ENCODE measurements at regions not wholly inside any gene's neighbourhood (a gene's known extent, or its start where the extent isn't known, plus 50 kb on each side); places are given as distances from the start of the nearest gene placed in this dataset.

- no peak for DNase-seq
Measured at GRCh38 chr2:183214680-183215079, 90.4 kb downstream of the NUP35 start.

- DNase-seq = no peak
Measured at GRCh38 chr2:183215917-183216316, 91.7 kb downstream of the NUP35 start.

- no peak for DNase-seq
Measured at GRCh38 chr2:183219888-183220287, 95.6 kb downstream of the NUP35 start.

DNA sequence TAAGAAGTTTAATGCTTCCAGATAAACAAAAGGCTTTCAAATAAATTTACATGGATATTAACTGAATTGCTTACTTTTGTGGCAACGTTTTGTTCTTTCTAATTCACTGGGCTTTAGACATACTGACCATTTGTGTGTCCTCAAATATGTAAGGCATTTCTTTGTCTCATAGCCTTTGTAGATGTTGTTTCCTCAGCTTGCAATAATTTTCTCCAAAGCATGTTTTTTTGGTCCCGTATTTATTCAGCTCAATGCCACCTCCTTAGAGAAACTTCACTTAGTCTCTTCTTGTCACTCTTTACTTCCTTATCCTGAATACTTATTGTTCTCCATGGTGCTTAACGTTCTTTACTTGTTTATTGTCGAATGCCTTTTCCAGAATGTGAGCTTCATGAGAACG lies 98.5 kb downstream of the NUP35 start:
- DNase-seq = no peak

GRCh38 chr2:183224948-183225347 lies 100.7 kb downstream of the NUP35 start:
- DNase-seq = no peak

DNA sequence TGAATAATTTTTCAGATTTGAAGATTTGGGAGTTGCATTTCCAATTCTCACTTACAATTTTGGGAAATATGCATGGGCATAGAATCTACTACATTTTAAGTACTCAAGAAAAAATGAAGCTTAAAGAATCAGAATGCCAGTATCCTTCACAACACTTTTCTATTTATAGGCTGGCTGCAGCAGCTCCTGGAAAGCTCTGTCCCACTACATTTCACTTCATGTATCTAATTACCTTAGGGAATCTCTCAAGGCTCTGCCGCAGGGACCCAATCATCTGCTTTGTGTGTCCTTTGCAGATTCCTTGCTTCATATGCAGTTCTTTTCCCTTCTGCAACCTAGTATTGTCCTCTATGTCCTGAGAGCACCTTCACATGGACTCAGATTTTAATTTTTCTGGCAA lies 102.9 kb downstream of the NUP35 start:
- DNase-seq = no peak

DNA sequence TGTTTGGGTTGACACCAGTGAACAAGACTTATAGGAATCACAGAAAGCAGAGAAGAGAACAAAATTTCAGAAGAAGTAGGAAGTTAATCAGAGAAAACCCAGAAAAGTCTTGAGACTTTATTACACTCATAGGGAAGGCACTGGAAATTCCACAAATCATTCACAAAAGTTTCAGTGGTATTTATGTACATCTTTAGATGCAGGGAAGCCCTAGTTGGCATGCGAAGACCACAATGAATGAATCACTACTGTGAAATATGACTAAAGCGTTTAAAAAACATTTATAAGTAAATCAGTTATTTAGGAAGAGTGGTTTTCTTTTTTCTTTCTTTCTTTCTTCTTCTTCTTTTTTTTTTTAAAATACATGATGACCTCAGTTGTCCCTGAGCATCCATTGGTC lies 105.1 kb downstream of the NUP35 start:
- no peak for DNase-seq

DNA sequence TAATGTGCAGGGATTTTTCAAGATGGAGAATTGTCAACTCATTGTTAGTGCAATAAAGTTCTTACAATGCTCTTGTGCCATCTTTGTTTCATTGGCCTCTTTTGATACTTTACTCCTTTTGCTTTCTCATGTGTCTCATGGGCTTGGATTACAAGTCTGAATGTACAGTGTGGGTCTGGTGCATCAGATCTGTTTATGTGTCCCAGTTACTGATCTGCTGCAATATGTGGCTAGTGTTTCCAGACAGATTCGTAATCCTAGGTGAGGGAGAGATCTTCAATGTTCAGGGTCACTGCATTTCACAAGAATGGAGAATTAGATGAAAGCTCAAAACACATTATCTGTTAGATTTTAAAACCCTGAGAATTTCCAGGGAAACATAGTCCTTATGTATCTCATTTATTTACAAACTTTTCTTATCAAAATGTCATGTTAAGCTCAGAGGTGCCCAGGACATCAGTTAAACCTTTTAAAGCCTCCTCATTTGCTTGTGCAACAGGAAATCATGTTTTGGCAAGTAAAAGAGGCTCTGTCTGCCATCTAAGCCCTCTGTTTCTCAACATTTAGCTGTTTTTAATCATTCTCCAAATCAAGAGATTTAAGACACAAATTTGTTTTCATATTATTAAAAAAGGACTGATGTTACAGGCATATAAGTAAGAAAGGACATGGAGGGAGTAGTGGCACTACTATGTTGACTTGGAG lies 108.1 kb downstream of the NUP35 start:
- no peak for DNase-seq

DNA sequence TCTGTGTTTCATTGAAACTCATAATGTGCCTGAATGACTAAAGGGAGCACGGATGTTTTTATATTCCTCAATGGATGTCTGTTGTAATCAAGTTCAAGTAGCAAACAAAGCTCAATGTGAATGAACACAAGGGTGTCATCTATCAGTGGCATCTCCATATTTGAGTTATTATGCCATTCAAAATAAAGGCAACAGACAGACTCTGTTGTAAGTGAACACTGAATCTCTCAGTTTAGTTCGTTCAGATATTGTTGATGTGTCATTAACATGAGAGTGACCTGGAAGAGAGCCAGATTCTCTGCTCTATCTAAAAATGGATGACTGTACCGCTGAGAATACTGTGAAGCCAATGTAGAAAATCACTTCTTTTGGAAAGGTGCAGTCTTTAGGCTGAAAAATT lies 118.7 kb downstream of the NUP35 start:
- DNase-seq = no peak

DNA sequence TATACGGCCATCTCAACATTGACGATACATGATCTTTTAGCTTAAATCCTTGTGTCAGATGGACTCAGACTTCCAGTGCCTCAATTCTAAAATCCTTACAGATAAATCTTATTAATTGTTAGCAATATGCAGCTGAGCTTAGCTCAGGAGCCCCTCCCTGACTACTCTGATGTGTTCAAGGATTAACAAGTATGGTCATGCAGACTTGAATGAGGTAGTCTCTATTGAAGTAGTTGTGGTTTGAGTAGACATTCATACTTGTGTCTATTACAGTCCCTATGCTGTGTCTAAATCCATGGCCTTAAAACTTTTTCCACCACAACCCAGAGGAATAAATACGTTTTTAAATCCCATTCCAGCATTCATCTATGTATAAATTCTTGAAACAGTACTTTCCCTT lies 119.5 kb downstream of the NUP35 start:
- no peak for DNase-seq

- peak; percentile 34 for DNase-seq
Measured at GRCh38 chr2:183244300-183244844, 120.1 kb downstream of the NUP35 start.

DNA sequence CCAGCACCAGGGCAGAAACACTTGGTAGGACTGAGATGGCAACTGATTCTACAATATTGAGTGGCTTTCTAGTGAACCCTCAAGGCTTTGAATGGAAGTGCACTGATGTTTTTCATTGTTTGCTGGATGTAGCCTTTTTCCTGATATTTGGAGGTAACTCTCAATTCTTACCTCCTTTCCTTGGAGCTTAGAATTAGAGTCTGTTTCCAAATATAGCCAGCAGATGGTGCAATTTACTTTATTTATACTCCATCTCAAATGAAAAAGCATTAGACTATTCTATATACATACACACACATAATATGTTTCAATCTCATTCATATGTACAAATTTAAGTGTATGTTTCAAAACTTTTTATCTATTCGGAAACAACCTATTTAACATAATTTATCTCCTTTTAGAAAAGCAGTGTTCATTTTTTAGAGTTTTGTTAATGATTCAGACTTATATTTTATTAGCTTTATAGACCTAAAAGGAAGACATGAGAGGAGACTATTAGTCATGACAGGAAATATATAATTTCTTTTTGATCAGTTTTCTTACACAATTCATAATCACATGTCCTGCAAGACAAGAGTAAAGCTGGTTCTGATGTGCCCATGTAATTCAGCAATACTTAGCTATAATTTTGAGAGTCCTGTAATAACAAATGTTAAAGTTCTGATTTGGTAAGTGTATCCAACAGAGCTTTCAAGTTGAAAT lies 124.8 kb downstream of the NUP35 start:
- no peak for DNase-seq

GRCh38 chr2:183250061-183250460 lies 125.8 kb downstream of the NUP35 start:
- DNase-seq = no peak

GRCh38 chr2:183250472-183250871 lies 126.2 kb downstream of the NUP35 start:
- DNase-seq = no peak

DNA sequence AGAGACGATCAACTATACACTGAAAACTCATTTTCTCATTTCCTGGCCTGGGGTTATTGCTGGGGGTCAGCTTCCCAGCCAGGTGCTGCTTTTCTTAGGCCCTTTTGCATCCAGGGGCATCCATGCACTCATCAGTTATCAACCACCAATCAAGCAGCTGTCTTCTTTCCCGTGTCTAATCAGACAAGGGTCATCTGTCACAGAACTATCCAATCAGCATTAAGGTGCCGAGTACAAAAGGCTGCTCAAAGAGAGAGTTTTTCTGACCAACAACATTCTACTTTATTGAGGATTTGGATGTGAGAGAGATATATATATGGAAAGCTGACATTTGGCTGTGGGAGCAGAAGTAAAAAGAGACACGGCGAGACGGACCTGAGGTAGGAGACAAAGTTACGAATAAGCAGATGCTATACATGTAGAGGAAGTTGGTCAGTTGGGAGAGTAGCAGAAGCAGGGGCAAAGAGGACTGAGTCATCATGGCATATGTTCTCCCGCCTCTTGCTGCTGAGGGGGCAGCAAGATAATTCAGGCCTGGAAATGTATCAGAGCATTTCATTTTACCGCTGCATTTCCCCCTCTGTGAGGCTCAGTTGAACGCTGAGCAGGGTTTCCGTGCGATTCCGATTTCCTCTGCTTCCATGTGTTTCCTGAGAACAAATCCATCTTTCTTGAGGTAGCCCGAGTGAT lies 129.3 kb downstream of the NUP35 start:
- no peak for DNase-seq

DNA sequence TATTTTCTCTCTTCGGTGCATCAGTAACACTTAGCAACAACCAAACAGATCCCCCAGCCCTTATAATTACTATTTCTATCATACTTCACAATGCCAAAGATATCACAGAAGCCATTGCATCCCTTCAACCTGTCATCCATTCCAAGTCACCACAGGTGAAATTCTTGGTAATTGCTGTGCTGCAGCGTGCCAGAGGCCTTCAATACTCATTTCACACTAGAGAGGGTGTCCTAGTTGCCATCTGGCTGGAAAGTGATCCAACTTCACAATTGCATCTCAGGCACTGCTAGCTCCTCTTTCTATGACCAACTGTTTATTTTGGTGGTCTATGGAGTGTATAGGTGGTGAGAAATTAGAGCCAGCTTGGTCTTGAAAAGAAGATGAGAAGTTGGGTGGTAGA lies 131.2 kb downstream of the NUP35 start:
- DNase-seq = peak; percentile 10

GRCh38 chr2:183259921-183260320 lies 135.7 kb downstream of the NUP35 start:
- no peak for DNase-seq

DNA sequence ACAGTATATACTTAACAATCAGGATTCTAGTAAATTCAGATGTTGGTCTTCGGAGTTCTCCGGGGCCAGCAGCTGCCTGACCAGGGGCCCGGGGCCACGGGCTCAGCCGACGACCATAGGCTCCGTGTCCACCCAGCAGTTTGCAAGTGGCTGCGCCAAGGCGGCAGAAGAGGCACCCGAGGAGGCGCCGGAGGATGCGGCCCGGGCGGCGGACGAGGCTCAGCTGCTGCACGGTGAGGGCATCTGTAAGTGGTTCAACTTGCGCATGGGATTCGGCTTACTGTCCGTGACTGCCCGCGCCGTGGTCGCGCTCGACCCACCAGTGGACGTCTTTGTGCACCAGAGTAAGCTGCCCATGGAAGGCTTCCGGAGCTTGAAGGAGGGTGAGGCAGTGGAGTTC lies 136.3 kb downstream of the NUP35 start:
- DNase-seq = no peak

DNA sequence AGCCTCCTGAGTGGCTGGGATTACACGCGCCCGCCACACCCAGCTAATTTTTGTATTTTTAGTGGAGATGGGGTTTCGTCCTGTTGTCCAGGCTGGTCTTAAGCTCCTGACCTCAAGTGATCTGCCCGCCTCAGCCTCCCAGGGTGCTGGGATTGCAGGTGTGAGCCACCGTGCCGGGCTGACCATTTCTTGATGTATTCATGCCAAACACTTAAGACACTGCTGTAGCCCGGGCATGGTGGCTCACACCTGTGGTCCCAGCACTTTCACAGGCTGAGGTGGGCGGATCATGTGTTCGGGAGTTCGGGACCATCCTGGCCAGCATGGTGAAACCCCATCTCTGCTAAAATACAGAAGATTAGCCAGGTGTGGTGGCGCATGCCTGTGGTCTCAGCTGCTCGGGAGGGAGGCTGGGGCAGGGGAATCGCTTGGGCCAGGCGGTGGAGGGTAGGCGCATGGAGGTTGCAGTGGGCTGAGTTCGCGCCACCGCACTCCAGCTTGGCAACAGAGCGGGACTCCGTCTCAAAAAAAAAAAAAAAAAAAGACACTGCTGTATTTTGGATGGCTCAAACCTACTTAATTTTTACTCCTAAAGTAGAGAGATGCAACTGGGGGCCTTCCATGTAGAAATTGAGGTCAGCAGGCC lies 140.8 kb downstream of the NUP35 start:
- DNase-seq = no peak

GRCh38 chr2:183267148-183267827 lies 143.0 kb downstream of the NUP35 start:
- DNase-seq = no peak

DNA sequence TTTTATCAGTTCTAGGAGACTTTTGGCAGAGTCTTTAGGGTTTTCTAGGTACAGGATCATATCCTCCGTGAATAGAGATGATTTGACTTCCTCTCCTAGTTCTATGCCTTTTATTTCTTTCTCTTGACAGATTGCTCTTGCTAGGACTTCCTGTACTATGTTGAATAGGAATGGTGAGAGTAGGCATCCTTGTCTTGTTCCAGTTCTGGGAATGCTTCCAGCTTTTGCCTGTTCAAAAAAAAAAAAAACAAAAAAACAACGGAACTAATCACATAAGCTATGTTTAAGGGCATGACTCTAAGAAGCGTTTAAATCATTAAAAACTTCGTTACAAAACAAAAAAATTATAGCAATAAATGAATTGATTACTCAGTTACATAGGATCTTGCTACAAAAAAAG lies 145.7 kb downstream of the NUP35 start:
- DNase-seq = peak; percentile 5

- no peak for DNase-seq
Measured at GRCh38 chr2:183283209-183283608, 159.0 kb downstream of the NUP35 start.

- DNase-seq = no peak
Measured at GRCh38 chr2:183284606-183285005, 160.4 kb downstream of the NUP35 start.

Measured in NCI-H2081 treated with DMSO at 0.1 percent for 48 hours (cell line).